ENCODE measurements at regions not wholly inside any gene's neighbourhood (a gene's known extent, or its start where the extent isn't known, plus 50 kb on each side); places are given as distances from the start of the nearest gene placed in this dataset.

GRCh38 chr2:195466427-195466826 lies 190.6 kb upstream of the SLC39A10 start:
- Histone ChIP-seq H3K4me3 (ENCODE audit: low read depth, low read length) (no peak overlapping the region), H3K4me1 (ENCODE audit: control insufficient read depth, insufficient read depth, low read length) (no peaks in the 10 kb centered on the region), H3K36me3 (ENCODE audit: control insufficient read depth, insufficient read depth, low read length) (no peaks in the 10 kb centered on the region), H3K9me3 (ENCODE audit: control insufficient read depth, insufficient read depth, low read length) (peaks cover 2% of the 10 kb centered on the region), H3K27me3 (ENCODE audit: control insufficient read depth, insufficient read depth, low read length) (no peaks in the 10 kb centered on the region), H3K27ac (ENCODE audit: low read depth, low read length) (no peak overlapping the region)
- no peak for DNase-seq (ENCODE audit: low read depth in 4 of 6, low spot score in 6 of 6)

- Histone ChIP-seq H3K4me1 (ENCODE audit: control insufficient read depth, insufficient read depth, low read length) (no peaks in the 10 kb centered on the region), H3K36me3 (ENCODE audit: control insufficient read depth, insufficient read depth, low read length) (no peaks in the 10 kb centered on the region), H3K4me3 (ENCODE audit: low read depth, low read length) (no peak overlapping the region), H3K9me3 (ENCODE audit: control insufficient read depth, insufficient read depth, low read length) (no peaks in the 10 kb centered on the region), H3K27me3 (ENCODE audit: control insufficient read depth, insufficient read depth, low read length) (no peaks in the 10 kb centered on the region), H3K27ac (ENCODE audit: low read depth, low read length) (no peak overlapping the region)
- WGBS (ENCODE audit: insufficient coverage), result 0% methylated on average over 1 of the region's 3 CpGs
- DNase-seq (ENCODE audit: low read depth in 4 of 6, low spot score in 6 of 6), result no peak
Measured at GRCh38 chr2:195461010-195461409, 196.0 kb upstream of the SLC39A10 start.

GRCh38 chr2:195458936-195459335 lies 198.1 kb upstream of the SLC39A10 start:
- Histone ChIP-seq H3K4me3 (ENCODE audit: low read depth, low read length) (no peak overlapping the region), H3K27ac (ENCODE audit: low read depth, low read length) (no peak overlapping the region), H3K9me3 (ENCODE audit: control insufficient read depth, insufficient read depth, low read length) (no peaks in the 10 kb centered on the region), H3K36me3 (ENCODE audit: control insufficient read depth, insufficient read depth, low read length) (no peaks in the 10 kb centered on the region), H3K4me1 (ENCODE audit: control insufficient read depth, insufficient read depth, low read length) (no peaks in the 10 kb centered on the region), H3K27me3 (ENCODE audit: control insufficient read depth, insufficient read depth, low read length) (no peaks in the 10 kb centered on the region)
- 88% methylated on average over 2 of the region's 2 CpGs for WGBS (ENCODE audit: insufficient coverage)
- no peak for DNase-seq (ENCODE audit: low read depth in 4 of 6, low spot score in 6 of 6)

GRCh38 chr2:195457873-195458272 lies 199.2 kb upstream of the SLC39A10 start:
- no peaks in the 10 kb centered on the region for H3K4me1 ChIP-seq (ENCODE audit: control insufficient read depth, insufficient read depth, low read length)
- H3K27ac ChIP-seq (ENCODE audit: low read depth, low read length), result no peak overlapping the region
- H3K36me3 ChIP-seq (ENCODE audit: control insufficient read depth, insufficient read depth, low read length), result no peaks in the 10 kb centered on the region
- no peak overlapping the region for H3K4me3 ChIP-seq (ENCODE audit: low read depth, low read length)
- no peaks in the 10 kb centered on the region for H3K9me3 ChIP-seq (ENCODE audit: control insufficient read depth, insufficient read depth, low read length)
- no peaks in the 10 kb centered on the region for H3K27me3 ChIP-seq (ENCODE audit: control insufficient read depth, insufficient read depth, low read length)
- no peak for DNase-seq (ENCODE audit: low read depth in 4 of 6, low spot score in 6 of 6)

GRCh38 chr2:195456771-195457170 lies 200.3 kb upstream of the SLC39A10 start:
- Histone ChIP-seq H3K4me1 (ENCODE audit: control insufficient read depth, insufficient read depth, low read length) (no peaks in the 10 kb centered on the region), H3K27me3 (ENCODE audit: control insufficient read depth, insufficient read depth, low read length) (no peaks in the 10 kb centered on the region), H3K4me3 (ENCODE audit: low read depth, low read length) (no peak overlapping the region), H3K9me3 (ENCODE audit: control insufficient read depth, insufficient read depth, low read length) (no peaks in the 10 kb centered on the region), H3K36me3 (ENCODE audit: control insufficient read depth, insufficient read depth, low read length) (no peaks in the 10 kb centered on the region), H3K27ac (ENCODE audit: low read depth, low read length) (no peak overlapping the region)
- WGBS (ENCODE audit: insufficient coverage), result no CpG with 5 or more reads among the region's 2 CpGs
- DNase-seq (ENCODE audit: low read depth in 4 of 6, low spot score in 6 of 6), result peak in 1 of 6 donors; percentile 91

GRCh38 chr2:195451160-195451559 lies 205.9 kb upstream of the SLC39A10 start:
- H3K27me3 ChIP-seq (ENCODE audit: control insufficient read depth, insufficient read depth, low read length), result no peaks in the 10 kb centered on the region
- H3K9me3 ChIP-seq (ENCODE audit: control insufficient read depth, insufficient read depth, low read length), result no peaks in the 10 kb centered on the region
- DNase-seq (ENCODE audit: low read depth in 4 of 6, low spot score in 6 of 6), result peak in 1 of 6 donors; percentile 9
- H3K36me3 ChIP-seq (ENCODE audit: control insufficient read depth, insufficient read depth, low read length), result no peaks in the 10 kb centered on the region
- no CpG with 5 or more reads among the region's 4 CpGs for WGBS (ENCODE audit: insufficient coverage)
- H3K27ac ChIP-seq (ENCODE audit: low read depth, low read length), result no peak overlapping the region
- H3K4me1 ChIP-seq (ENCODE audit: control insufficient read depth, insufficient read depth, low read length), result no peaks in the 10 kb centered on the region
- H3K4me3 ChIP-seq (ENCODE audit: low read depth, low read length), result no peak overlapping the region

GRCh38 chr2:195450552-195451113 lies 206.4 kb upstream of the SLC39A10 start:
- H3K27me3 ChIP-seq (ENCODE audit: control insufficient read depth, insufficient read depth, low read length), result no peaks in the 10 kb centered on the region
- no peak overlapping the region for H3K4me3 ChIP-seq (ENCODE audit: low read depth, low read length)
- peak in 2 of 6 donors; percentile 17 to 61 for DNase-seq (ENCODE audit: low read depth in 4 of 6, low spot score in 6 of 6)
- no peaks in the 10 kb centered on the region for H3K36me3 ChIP-seq (ENCODE audit: control insufficient read depth, insufficient read depth, low read length)
- 53% methylated on average over 2 of the region's 3 CpGs for WGBS (ENCODE audit: insufficient coverage)
- no peak overlapping the region for H3K27ac ChIP-seq (ENCODE audit: low read depth, low read length)
- no peaks in the 10 kb centered on the region for H3K9me3 ChIP-seq (ENCODE audit: control insufficient read depth, insufficient read depth, low read length)
- H3K4me1 ChIP-seq (ENCODE audit: control insufficient read depth, insufficient read depth, low read length), result no peaks in the 10 kb centered on the region

- H3K9me3 ChIP-seq (ENCODE audit: control insufficient read depth, insufficient read depth, low read length), result no peaks in the 10 kb centered on the region
- H3K27me3 ChIP-seq (ENCODE audit: control insufficient read depth, insufficient read depth, low read length), result no peaks in the 10 kb centered on the region
- 87% methylated on average over 3 of the region's 5 CpGs for WGBS (ENCODE audit: insufficient coverage)
- H3K27ac ChIP-seq (ENCODE audit: low read depth, low read length), result no peak overlapping the region
- H3K36me3 ChIP-seq (ENCODE audit: control insufficient read depth, insufficient read depth, low read length), result no peaks in the 10 kb centered on the region
- no peaks in the 10 kb centered on the region for H3K4me1 ChIP-seq (ENCODE audit: control insufficient read depth, insufficient read depth, low read length)
- no peak for DNase-seq (ENCODE audit: low read depth in 4 of 6, low spot score in 6 of 6)
- H3K4me3 ChIP-seq (ENCODE audit: low read depth, low read length), result no peak overlapping the region
Measured at GRCh38 chr2:195447323-195447975, 209.6 kb upstream of the SLC39A10 start.

GRCh38 chr2:195445639-195446038 lies 211.4 kb upstream of the SLC39A10 start:
- Histone ChIP-seq H3K27ac (ENCODE audit: low read depth, low read length) (no peak overlapping the region), H3K9me3 (ENCODE audit: control insufficient read depth, insufficient read depth, low read length) (peaks cover 3% of the 10 kb centered on the region), H3K36me3 (ENCODE audit: control insufficient read depth, insufficient read depth, low read length) (no peaks in the 10 kb centered on the region), H3K4me3 (ENCODE audit: low read depth, low read length) (no peak overlapping the region), H3K4me1 (ENCODE audit: control insufficient read depth, insufficient read depth, low read length) (no peaks in the 10 kb centered on the region), H3K27me3 (ENCODE audit: control insufficient read depth, insufficient read depth, low read length) (no peaks in the 10 kb centered on the region)
- no CpG with 5 or more reads among the region's 1 CpG for WGBS (ENCODE audit: insufficient coverage)
- DNase-seq (ENCODE audit: low read depth in 4 of 6, low spot score in 6 of 6), result no peak

GRCh38 chr2:195443926-195444325 lies 213.1 kb upstream of the SLC39A10 start:
- Histone ChIP-seq H3K27me3 (ENCODE audit: control insufficient read depth, insufficient read depth, low read length) (no peaks in the 10 kb centered on the region), H3K9me3 (ENCODE audit: control insufficient read depth, insufficient read depth, low read length) (peaks cover 3% of the 10 kb centered on the region), H3K4me3 (ENCODE audit: low read depth, low read length) (no peak overlapping the region), H3K27ac (ENCODE audit: low read depth, low read length) (no peak overlapping the region), H3K36me3 (ENCODE audit: control insufficient read depth, insufficient read depth, low read length) (no peaks in the 10 kb centered on the region), H3K4me1 (ENCODE audit: control insufficient read depth, insufficient read depth, low read length) (no peaks in the 10 kb centered on the region)
- no peak for DNase-seq (ENCODE audit: low read depth in 4 of 6, low spot score in 6 of 6)
- no CpG with 5 or more reads among the region's 2 CpGs for WGBS (ENCODE audit: insufficient coverage)

Measured in spinal cord (tissue), 9 donors.